GM19043 (cell line): ENCODE measurements at regions not wholly inside any gene's neighbourhood (a gene's known extent, or its start where the extent isn't known, plus 50 kb on each side); places are given as distances from the start of the nearest gene placed in this dataset.
"Not testable (repeated sequence)": the region's sequence is repeated elsewhere in the genome, so short reads cannot be mapped to it uniquely, and the experiment has no call there.

Experiments
- ATAC-seq: cut with Tn5 transposase; IDR thresholded peaks from one replicate; pipeline ENCODE4 v1.9.1; 2021; ENCODE audit warnings: low read depth; ENCODE audit not compliant: unreplicated experiment

GRCh38 chr4:82099928-82100579, 273.7 kb downstream of the HNRNPD start:
- ATAC-seq, result no peak

- ATAC-seq, result no peak
Observed at GRCh38 chr4:82097504-82097903, 276.3 kb downstream of the HNRNPD start.

DNA sequence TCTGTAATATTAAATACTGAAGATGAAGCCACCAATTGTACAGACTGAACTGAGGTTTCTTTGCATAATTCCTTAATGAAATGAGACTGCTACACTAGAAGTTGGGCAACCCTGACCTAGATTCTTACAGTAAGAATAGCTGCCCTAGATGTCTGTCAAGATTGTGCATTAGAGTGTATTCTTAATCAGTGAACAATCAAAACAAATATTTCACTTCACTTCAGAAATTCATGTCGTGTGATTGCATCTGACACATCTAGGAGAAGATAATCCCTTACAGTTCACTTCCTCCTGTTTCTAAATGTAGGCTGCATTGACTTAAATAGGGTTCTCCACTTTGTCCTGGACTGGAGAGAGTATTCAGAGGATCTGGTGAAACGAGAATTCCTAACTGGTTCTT, 283.1 kb downstream of the HNRNPD start:
- no peak for ATAC-seq

DNA sequence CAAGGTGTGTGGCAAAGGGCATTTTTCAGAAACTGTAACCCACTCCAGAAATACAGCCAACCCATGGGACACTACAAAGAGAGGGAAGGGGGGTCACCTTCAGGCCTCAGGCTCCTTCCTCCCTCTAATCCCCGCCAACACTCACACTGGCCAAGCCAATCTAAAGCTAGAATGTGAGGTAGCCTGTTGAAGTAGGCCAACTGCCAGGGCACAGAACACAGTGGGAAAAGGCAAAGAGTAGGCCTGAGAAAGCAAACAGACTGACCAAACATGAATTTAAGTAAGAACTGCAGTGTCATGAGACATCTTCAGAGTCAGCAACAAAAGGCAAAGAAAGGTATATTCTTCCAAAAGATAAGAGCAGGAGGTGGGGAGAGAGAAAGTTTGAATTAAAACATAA, 289.0 kb downstream of the HNRNPD start:
- ATAC-seq, result no peak

DNA sequence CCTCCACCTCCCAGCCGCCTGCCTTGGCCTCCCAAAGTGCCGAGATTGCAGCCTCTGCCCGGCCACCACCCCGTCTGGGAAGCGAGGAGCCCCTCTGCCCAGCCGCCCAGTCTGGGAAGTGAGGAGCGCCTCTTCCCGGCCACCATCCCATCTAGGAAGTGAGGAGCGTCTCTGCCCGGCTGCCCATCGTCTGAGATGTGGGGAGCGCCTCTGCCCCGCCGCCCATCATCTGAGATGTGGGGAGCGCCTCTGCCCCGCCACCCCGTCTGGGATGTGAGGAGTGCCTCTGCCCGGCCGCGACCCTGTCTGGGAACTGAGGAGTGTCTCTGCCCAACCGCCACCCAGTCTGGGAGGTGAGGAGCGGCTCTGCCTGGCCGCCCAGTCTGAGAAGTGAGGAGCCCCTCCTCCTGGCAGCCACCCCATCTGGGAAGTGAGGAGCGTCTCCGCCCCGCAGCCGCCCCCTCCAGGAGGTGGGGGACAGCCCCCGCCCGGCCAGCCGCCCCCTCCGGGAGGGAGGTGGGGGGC, 296.3 kb downstream of the HNRNPD start:
- not testable (repeated sequence) for ATAC-seq

DNA sequence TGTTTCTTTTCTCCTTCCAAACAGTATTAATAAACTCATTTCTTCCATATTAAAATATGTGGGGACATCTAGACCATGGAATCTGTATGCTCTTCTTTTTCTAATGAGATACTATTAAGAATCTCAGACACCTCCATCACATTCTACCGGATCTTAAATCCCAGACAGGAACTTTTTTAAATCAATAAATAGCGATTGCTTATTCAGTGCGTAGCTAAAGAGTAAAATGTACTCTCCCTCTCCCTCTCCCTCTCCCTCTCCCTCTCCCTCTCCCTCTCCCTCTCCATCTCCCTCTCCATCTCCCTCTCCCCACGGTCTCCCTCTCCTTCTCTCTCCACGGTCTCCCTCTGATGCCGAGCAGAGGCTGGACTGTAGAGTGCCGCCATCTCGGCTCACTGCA, 297.0 kb downstream of the HNRNPD start:
- ATAC-seq, result no peak

DNA sequence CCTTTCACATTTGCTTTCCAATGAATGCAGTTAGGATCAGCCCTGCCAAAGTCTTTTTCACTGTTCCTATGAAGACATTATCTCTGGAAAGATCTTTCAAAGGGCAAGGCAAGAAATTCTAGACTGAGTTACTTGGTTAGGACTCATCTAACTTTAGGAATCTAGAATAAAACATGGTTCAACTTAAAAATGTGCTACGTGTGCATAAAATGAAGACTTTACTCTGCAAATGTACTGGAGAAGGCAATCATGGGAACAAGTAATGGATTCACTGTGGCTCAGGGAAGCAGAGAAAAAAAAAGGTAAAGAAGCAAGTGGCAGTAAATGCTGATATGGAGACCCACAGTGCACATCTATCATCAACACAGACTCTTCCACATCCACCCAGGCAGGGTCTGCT, 297.4 kb downstream of the HNRNPD start:
- ATAC-seq, result no peak

GRCh38 chr4:82071951-82072350, 301.8 kb downstream of the HNRNPD start:
- ATAC-seq, result no peak

DNA sequence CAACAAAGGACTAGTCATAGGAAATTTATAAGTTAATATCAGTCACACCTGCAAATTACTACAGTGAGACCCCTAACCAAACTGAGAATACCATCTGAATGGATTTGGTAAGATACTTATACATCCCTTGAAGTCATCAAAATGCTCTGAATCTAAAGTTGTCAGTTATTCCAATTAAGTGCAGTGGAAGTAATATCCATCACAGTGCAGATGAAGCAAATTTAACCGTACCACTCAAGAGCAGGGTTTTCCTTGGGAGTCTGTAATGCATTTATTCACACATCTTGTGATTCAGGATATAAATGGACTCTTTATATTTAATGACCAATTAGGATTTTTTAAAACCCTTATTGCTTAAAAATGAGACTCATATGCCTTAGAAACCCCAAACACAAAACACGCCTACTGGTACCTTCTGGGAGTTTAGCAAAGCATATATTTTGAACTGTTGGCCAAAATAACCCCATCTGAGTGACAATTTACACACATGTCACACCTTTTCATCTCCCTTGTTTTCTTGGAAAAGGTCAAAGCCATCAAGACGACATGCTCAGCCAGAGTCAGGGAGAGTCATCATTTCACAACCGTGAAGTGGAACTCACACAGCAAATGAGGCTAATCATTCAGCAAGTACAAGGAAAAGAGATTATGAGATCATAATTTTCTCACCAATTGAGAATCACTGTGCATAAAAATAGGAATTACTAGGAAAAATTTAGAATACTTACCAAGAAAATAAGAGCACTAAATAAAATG, 303.7 kb downstream of the HNRNPD start:
- ATAC-seq, result no peak

DNA sequence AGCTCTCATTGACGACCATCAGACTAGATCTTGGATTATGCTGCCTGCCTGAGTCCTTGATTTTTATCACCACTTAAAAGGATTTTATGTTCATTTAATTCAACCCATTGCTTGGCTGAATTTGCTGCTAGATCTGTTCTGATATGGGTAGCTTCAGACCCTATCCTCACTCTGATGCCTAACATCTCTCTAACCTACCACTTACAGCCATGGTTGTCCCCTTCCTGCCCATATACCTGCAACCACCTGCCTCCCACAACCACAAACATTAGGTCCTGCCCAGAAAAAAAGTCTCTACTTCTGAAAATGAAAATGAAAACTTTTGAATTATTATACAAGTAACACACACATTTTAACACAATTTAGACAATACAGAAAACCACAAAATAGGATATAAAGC, 310.8 kb downstream of the HNRNPD start:
- no peak for ATAC-seq

GRCh38 chr4:82057990-82058544, 315.7 kb downstream of the HNRNPD start:
- ATAC-seq, result no peak

DNA sequence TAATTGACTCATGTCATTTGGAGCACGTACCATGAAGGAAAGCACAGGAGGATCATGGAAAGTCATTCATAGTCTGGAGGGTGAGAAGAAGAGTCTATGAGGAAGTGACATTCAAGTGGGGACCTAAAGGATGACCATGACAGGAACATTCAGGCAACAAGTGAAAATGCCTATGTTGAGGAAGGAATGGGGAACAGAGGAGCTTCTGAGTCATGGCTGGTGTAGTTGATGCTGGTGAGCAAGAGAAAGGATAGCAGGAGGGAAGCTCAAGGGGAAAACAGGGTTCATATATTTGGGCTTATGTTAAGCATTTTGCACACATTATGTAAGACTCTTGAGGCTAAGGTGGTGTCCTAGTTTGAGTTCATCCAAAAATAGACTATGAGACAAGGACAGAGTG, 318.6 kb downstream of the HNRNPD start:
- no peak for ATAC-seq

DNA sequence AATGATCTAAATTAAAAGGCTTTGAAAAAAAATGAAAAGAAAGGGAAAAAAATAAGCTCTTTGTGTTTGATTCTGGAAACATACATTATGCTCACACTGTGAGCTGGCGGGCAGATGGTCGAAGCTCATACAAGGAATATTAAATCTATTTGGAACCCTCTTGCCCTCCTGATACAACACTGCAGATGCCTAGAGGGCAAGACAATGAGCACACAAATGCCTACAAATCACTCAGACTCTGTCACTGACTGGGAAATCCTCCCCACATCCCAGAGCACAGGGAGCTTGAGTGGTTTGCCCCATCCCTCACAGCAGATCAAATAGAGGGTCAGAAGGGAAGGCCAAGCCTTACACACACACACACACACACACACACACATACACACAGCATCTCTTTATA, 320.4 kb downstream of the HNRNPD start:
- no peak for ATAC-seq

- ATAC-seq, result no peak
Observed at GRCh38 chr4:82050796-82051195, 323.0 kb downstream of the HNRNPD start.

DNA sequence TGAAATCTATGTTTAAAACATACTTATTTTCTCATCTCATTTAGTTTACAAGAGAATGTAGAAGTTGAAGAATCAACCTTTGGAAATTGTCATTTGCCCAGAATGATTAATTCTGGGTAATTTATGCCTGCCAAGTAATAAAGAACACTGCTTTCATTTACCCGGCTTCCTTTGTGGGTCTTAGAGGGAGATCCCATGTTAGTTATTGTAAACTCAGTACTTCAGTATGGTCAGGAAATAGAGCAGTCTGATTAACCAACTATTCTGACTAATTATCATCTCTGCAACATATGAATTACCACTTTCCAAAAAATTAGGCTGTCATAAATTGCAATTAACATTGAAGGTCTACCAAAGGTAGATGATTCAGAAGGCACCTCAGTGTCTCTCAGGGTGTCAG, 324.5 kb downstream of the HNRNPD start:
- ATAC-seq, result no peak

GRCh38 chr4:82047731-82048130, 326.1 kb downstream of the HNRNPD start:
- no peak for ATAC-seq

- no peak for ATAC-seq
Observed at GRCh38 chr4:82046796-82047195, 327.0 kb downstream of the HNRNPD start.

- no peak for ATAC-seq
Observed at GRCh38 chr4:82045267-82045666, 328.5 kb downstream of the HNRNPD start.

DNA sequence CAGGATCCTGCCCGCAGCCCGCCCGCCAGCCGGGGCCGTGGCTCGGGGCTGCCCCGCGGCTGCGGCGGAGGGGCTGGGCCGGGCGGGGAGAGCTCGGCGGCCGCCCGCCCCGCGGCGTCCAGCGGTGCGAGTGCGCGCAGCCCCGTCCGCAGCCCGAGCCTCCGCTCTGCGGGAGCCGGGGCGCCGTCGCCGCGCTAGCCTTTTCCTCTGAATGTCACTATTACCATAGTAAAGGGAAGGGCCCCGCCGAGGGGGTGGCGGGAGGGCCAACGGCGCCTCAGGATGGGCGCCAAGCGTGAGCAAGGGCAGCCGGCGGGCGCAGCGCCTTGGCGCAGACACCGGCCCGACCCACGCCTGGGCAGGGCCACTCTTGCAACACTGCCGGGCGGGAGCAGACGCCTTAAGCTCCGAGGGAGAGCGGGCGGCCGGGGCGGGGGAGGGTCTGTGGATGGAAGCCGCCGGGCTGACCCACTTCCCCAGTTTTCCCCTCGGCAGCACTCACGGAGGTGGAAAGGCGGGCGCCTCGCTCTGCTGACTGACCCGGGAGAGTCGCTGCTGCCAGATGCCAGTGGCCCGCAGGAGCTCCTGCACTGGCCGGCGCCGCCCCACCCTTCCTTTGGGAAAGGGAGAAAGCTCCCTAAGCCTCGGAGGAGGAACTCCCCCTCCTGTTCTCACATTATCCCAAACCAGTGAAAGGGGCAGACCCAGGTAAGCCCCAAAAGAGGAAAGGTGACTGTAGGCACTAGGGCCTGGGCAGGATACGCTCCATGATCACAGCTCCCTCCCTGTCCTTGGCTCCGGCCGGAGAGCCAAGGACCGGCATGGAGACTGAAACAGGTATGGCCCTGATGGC, 329.4 kb downstream of the HNRNPD start:
- ATAC-seq, result no peak

GRCh38 chr4:82043809-82044137, 330.0 kb downstream of the HNRNPD start:
- no peak for ATAC-seq
